Mucosa of rectum (tissue), 2 donors: ENCODE measurements at regions not wholly inside any gene's neighbourhood (a gene's known extent, or its start where the extent isn't known, plus 50 kb on each side); places are given as distances from the start of the nearest gene placed in this dataset.

ENCODE experiments used
- H3K27ac ChIP-seq, 2 donors: one replicate each; pipeline ENCODE4 v1.7.0; 2013; ENCODE audit warnings: inconsistent platforms in 2 of 2, low read depth in 2 of 2, low read length in 2 of 2
- H3K27me3 ChIP-seq, 2 donors: one replicate each; pipeline ENCODE4 v1.7.0; 2013; ENCODE audit warnings: low read length in 2 of 2; ENCODE audit not compliant: control insufficient read depth in 2 of 2, insufficient read depth in 2 of 2
- H3K36me3 ChIP-seq, 2 donors: one replicate each; pipeline ENCODE4 v1.7.0; 2013; ENCODE audit warnings: low read length in 2 of 2; ENCODE audit not compliant: control insufficient read depth in 2 of 2, insufficient read depth in 2 of 2
- H3K4me1 ChIP-seq, 2 donors: one replicate each; pipeline ENCODE4 v1.7.0; 2013; ENCODE audit warnings: low read length in 2 of 2, mild to moderate bottlenecking in 1 of 2; ENCODE audit not compliant: control insufficient read depth in 2 of 2, insufficient read depth in 2 of 2
- H3K4me3 ChIP-seq, 2 donors: one replicate each; pipeline ENCODE4 v1.7.0; 2013; ENCODE audit warnings: low read length in 2 of 2
- H3K9ac ChIP-seq, 2 donors: one replicate each; pipeline ENCODE4 v1.7.0; 2013; ENCODE audit warnings: low read length in 2 of 2, low read depth in 1 of 2, mild to moderate bottlenecking in 1 of 2
- H3K9me3 ChIP-seq, 2 donors: one replicate each; pipeline ENCODE4 v1.7.0; 2013; ENCODE audit warnings: low read length in 2 of 2; ENCODE audit not compliant: control insufficient read depth in 2 of 2
- donor health status: healthy.
- donor health status: Normal muscosa, but diverticular disease.

GRCh38 chr1:232696466-232696865 lies 66.5 kb upstream of the SIPA1L2 start:
- peaks cover 7 to 10% of the 10 kb centered on the region in 2 donors for H3K4me1 ChIP-seq
- H3K4me3 ChIP-seq = no peak overlapping the region
- no peak overlapping the region for H3K9ac ChIP-seq
- peak overlapping the region; percentile 57 to 61 for H3K27ac ChIP-seq
- H3K9me3 ChIP-seq = no peaks in the 10 kb centered on the region
- H3K36me3 ChIP-seq = no peaks in the 10 kb centered on the region
- H3K27me3 ChIP-seq = no peaks in the 10 kb centered on the region

- peak overlapping the region in 1 of 2 donors; percentile 39 for H3K9ac ChIP-seq
- H3K27me3 ChIP-seq = no peaks in the 10 kb centered on the region
- H3K36me3 ChIP-seq = no peaks in the 10 kb centered on the region
- no peak overlapping the region for H3K4me3 ChIP-seq
- peaks cover 7 to 8% of the 10 kb centered on the region in 2 donors for H3K4me1 ChIP-seq
- peak overlapping the region; percentile 57 to 61 for H3K27ac ChIP-seq
- no peaks in the 10 kb centered on the region for H3K9me3 ChIP-seq
Measured at GRCh38 chr1:232697187-232697822, 67.4 kb upstream of the SIPA1L2 start.

GRCh38 chr1:232699814-232700213 lies 69.9 kb upstream of the SIPA1L2 start:
- no peaks in the 10 kb centered on the region for H3K36me3 ChIP-seq
- H3K9ac ChIP-seq = no peak overlapping the region
- peaks cover 15 to 17% of the 10 kb centered on the region in 2 donors for H3K4me1 ChIP-seq
- H3K27me3 ChIP-seq = no peaks in the 10 kb centered on the region
- H3K27ac ChIP-seq = no peak overlapping the region
- no peak overlapping the region for H3K4me3 ChIP-seq
- H3K9me3 ChIP-seq = no peaks in the 10 kb centered on the region

GRCh38 chr1:232702911-232703310 lies 73.0 kb upstream of the SIPA1L2 start:
- no peak overlapping the region for H3K4me3 ChIP-seq
- H3K9me3 ChIP-seq = no peaks in the 10 kb centered on the region
- H3K4me1 ChIP-seq = peaks cover 10 to 22% of the 10 kb centered on the region in 2 donors
- no peaks in the 10 kb centered on the region for H3K27me3 ChIP-seq
- no peaks in the 10 kb centered on the region for H3K36me3 ChIP-seq
- no peak overlapping the region for H3K27ac ChIP-seq
- H3K9ac ChIP-seq = no peak overlapping the region

GRCh38 chr1:232704256-232704655 lies 74.3 kb upstream of the SIPA1L2 start:
- Histone ChIP-seq H3K4me1 (peaks cover 10 to 22% of the 10 kb centered on the region in 2 donors), H3K9me3 (no peaks in the 10 kb centered on the region), H3K4me3 (no peak overlapping the region), H3K27ac (peak overlapping the region; percentile 30 to 38), H3K9ac (no peak overlapping the region), H3K27me3 (no peaks in the 10 kb centered on the region), H3K36me3 (no peaks in the 10 kb centered on the region)

- H3K36me3 ChIP-seq = no peaks in the 10 kb centered on the region
- no peaks in the 10 kb centered on the region for H3K27me3 ChIP-seq
- peaks cover 10 to 22% of the 10 kb centered on the region in 2 donors for H3K4me1 ChIP-seq
- peak overlapping the region; percentile 30 to 38 for H3K27ac ChIP-seq
- peak overlapping the region in 1 of 2 donors; percentile 3 for H3K9ac ChIP-seq
- no peak overlapping the region for H3K4me3 ChIP-seq
- H3K9me3 ChIP-seq = no peaks in the 10 kb centered on the region
Measured at GRCh38 chr1:232704694-232705680, 75.1 kb upstream of the SIPA1L2 start.

GRCh38 chr1:232705815-232706575 lies 76.1 kb upstream of the SIPA1L2 start:
- Histone ChIP-seq H3K27ac (peak overlapping the region in 1 of 2 donors; percentile 20), H3K4me1 (peaks cover 10 to 22% of the 10 kb centered on the region in 2 donors), H3K27me3 (no peaks in the 10 kb centered on the region), H3K9ac (peak overlapping the region in 1 of 2 donors; percentile 3), H3K4me3 (peak overlapping the region in 1 of 2 donors; percentile 7), H3K36me3 (no peaks in the 10 kb centered on the region), H3K9me3 (no peaks in the 10 kb centered on the region)

- H3K27ac ChIP-seq = no peak overlapping the region
- peaks cover 10 to 22% of the 10 kb centered on the region in 2 donors for H3K4me1 ChIP-seq
- H3K9ac ChIP-seq = no peak overlapping the region
Measured at GRCh38 chr1:232707142-232707541, 77.2 kb upstream of the SIPA1L2 start.

GRCh38 chr1:232709386-232709785 lies 79.5 kb upstream of the SIPA1L2 start:
- Histone ChIP-seq H3K27me3 (no peaks in the 10 kb centered on the region), H3K9me3 (no peaks in the 10 kb centered on the region), H3K4me1 (peaks cover 6 to 16% of the 10 kb centered on the region in 2 donors), H3K36me3 (no peaks in the 10 kb centered on the region), H3K27ac (no peak overlapping the region), H3K4me3 (no peak overlapping the region), H3K9ac (no peak overlapping the region)

More at GRCh38 chr1:232707142-232707541, 77.2 kb upstream of the SIPA1L2 start:
- Histone ChIP-seq H3K9me3 (no peaks in the 10 kb centered on the region), H3K4me3 (no peak overlapping the region), H3K27me3 (no peaks in the 10 kb centered on the region), H3K36me3 (no peaks in the 10 kb centered on the region)
